ENCODE measurements at regions not wholly inside any gene's neighbourhood (a gene's known extent, or its start where the extent isn't known, plus 50 kb on each side); places are given as distances from the start of the nearest gene placed in this dataset.

DNA sequence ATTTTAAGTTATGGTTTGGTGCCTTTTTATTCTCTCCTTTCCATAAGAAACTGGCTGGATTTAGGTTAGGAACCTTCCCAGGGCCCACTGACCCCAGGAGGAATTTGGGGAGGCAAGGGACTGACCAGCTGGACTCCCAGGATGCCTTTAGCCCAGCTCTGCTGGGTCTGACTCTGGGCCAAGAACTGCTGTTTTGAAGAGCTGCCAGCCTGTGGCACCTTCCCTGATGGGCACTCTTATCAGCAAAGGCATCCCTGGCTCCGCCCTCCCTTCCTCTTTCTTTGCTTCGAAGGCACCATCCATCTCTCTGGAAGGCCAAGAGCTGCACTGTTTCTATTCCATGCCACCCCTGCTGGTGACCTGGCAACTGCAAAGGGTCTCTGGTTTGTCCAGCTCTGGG lies 174.7 kb downstream of the POU4F1 start:
- DNase-seq (ENCODE audit: low read depth in 2 of 3, low spot score in 2 of 3) = no peak

DNA sequence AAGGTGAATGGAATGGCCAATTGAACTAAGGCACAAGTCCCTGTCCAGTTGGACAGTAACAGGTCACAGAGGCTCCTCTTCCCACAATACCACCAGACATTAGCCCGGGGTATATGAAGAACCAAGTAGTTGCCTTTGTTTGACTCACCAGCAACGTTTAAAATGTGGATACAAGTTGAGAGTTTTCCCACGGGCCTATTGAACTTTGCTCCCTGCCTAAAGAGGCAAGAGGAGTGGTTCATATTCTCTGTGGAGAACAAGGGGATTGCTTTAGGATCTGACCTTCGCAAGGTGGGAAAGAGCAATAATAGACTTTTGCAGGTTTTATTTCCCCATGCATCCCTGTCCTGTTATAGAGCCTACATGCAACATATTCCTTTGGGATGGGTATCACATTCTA lies 177.2 kb downstream of the POU4F1 start:
- no peak for DNase-seq (ENCODE audit: low read depth in 2 of 3, low spot score in 2 of 3)

DNA sequence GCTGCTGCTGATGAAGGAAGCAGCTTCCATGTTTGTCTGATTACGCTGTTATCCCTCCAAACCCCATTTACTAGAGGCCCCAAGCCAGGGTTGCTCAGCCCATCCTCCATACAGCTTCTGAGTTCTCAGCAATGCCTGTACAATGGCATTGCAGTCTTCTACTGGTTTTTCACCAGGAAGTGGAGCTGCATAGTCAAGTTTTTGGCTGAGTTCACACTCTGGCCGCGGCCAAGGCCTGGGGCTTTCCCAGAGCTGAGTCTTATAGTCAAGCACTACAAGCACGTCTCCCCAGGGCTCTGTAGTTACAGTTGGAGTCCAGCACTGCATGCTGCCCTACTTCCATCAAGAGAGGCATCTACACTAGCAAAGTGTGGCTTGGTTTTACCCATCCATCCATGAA lies 182.5 kb downstream of the POU4F1 start:
- DNase-seq (ENCODE audit: low read depth in 2 of 3, low spot score in 2 of 3) = no peak

DNA sequence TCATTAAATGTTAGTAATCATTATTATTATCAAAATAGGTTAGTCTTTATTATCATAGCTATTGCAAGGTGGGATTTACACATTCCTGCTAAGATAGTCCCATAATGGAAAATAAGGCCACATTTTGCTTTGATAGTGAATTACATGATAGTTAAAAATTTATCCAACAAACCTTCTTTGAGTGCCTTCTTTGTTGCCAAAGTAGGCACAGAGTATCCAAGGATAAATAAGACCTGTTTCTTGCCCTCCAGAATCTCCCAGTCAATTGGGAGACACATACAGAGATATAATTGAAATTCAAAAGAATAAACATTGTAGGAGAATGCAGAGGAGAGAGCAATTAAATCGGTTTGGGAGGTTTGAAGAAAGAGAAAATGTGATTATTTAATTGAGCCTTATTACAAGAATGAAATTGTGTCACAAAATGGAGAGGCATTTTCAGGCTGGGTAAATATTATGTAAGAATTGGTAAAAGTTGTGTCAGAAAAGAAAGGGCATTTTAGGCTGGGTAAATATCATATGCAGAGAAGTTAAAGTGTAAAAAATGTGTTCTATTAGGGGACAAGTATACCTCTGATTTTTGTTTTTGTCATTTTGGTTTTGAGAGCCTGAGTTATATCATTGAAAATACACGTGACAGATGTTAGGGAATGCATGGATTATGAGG lies 189.3 kb downstream of the POU4F1 start:
- DNase-seq (ENCODE audit: low read depth in 2 of 3, low spot score in 2 of 3) = no peak

DNA sequence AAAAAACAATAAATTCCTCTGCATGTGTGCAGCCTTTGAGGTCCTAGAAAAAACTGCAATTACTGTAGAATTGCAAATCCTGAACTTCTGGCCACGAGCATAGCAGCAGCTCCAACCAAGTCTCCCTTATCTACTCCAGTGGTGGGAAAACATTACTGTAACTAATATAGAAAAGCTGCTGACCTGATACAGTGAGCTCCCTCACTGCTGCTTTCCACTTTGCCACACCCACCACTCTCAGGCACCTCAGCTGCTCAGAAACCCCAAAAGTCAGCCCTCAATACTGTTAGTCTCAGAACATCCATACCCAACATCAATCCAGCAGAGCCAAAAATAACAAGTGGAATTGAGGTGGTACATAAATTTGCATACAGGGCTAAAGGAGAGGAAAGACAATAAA lies 192.5 kb downstream of the POU4F1 start:
- no peak for DNase-seq (ENCODE audit: low read depth in 2 of 3, low spot score in 2 of 3)

DNA sequence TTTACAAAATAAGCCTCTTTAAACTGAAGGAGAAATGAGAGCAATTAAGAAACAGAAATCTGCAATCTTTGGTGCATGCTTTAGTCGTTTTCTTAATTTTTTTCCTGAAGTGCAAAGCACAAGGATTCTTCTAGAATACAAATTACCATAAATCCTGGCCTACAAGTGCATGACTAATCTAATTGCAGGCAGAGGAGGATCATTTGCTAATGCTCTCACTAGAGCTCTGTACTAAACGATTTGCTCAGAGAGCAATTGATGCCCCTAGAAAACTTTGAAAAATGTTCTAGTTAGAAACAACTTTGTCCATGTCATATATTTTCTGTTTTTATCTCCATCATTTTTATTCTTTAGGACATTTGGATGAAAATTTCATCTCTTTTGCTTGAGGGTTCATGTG lies 193.2 kb downstream of the POU4F1 start:
- DNase-seq (ENCODE audit: low read depth in 2 of 3, low spot score in 2 of 3) = no peak

DNA sequence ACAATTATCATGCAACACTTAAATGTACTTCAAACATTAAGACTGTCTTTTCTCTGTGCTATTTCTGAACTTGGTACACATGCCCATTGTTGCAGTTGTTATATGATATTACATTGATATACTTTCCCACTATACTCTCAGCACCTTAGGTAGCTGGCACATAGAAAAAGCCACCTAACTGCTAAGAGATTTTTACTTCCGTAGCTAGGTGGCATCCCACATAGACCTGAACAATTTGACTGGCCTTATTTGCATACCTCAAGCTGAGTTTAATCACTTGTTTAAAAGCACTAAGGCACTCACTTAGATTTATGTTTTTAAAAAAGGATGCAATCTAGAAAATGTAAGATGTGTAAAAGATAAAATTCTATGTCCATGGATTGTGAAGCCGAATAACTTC lies 194.2 kb downstream of the POU4F1 start:
- DNase-seq (ENCODE audit: low read depth in 2 of 3, low spot score in 2 of 3) = no peak

DNA sequence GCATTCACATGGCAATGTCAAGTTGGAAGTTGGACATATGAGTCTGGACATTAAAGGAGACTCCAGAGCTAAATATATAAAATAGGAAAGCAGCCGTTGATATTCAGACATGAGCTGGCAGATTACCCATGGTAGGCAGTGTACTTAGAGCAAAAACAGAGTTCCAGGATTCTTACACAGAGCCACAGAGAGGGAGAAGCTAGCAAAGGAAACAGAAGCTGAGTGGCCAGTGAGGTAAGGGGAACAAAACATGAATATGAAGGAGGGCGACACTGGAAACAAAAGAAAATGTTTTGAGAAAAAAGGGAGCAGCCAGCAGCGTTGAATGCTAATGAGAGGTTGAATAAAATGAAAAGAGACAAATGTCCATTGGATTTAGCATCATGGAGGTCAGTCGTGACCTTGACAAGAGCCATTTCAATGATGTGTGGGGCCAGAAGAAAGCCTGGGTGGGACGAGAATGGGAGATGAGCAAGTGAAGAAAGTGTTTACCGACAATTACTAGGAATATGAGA lies 198.4 kb downstream of the POU4F1 start:
- DNase-seq (ENCODE audit: low read depth in 2 of 3, low spot score in 2 of 3) = no peak

DNA sequence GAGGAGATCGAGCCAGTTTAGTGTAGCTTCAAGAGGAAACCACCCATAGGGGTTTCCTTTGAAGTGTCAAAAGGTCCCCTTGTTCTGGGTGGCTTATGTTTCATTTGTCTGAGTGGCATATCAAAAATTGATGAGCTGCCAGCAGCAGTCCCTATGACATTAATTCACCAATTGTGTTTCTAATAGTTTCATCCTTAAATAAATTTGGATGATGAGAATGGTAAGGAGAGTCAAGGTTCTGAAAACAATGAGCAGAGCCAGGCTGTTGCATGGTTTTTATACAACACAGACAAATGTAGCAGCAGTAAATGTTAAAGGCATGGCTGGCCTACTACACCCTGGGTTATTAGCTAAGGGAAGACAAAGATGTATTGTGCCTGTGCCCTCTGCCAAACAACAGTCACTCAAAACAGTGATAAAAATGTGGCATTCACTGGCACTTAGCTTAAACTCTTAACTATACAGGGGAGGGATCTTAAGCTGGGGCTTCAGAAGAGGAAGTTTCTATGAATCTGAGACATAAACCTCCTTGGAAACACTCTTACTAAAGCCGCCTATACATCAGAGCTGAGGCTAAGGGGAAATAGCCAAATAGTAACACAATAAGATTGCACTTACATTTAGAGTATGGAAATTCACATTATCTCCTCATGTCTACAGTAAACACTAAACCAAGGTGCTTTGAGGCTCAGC lies 200.5 kb downstream of the POU4F1 start:
- DNase-seq (ENCODE audit: low read depth in 2 of 3, low spot score in 2 of 3) = no peak

DNA sequence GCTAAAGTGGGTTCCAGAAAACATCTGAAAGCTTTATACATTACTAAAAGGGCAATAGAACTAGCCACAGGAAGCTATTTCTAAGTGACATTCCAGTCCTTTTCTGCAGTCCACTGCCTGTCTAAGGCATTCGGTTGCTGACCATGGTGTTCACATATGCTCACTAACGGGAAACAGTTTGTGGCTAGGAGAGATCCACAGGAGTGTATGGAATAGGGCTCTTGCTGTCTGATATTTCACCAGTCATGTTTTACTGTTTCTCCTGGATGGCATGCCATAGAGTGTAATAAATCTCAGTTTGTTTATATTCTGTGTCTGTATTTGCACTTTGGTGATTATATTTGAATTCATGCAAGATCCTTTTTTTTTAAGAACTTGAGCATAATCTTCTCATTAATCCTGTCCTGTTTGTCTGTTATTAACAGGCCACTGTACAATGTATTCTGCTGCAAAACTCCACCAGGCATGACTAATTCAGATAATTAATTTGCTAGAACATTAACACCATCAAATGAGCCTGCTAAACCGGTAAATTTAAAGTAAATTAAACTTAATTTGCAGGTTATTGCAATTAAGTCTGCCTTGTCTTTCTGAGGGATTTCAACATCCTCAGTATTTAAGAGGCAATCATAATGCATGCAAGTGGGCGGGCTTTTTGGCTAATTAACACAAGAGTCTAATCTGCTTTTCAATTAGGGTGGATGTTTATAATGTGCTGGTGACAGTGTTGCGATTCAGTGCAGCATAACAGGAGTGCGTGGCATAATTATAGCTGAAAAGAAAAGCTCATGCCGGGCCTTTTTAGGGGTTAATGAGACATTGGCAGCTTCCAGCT lies 201.3 kb downstream of the POU4F1 start:
- DNase-seq (ENCODE audit: low read depth in 2 of 3, low spot score in 2 of 3) = no peak

DNA sequence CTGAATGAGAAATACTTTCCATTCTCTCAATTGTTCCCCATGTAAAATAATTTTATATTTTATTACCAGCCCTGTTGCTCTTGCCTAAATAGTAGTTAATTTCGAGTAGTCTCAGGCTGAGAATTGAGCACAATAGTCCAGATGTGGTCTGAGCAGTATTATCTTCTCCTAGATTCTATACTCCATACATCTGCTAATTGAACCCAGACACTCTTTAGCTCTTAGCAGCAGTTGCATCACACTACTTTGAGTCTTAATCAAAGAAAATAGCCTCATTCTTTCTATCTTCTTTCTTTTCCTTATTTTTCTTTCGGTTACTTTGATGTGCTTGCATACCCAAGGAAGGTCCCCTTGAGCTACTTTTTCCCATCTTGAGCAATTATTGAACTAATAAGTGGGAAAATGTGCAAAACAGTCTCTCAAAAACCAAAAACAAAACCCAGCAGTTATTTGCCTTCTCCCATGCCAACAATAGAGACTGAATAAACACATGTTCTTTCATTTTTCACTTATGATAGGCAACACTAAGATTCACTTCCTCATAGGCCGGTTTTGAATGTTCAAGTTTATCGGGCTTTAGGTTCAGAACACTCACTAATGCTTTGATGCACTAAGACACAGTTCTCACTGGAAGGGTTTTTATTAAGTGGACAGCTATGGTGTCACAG lies 204.5 kb downstream of the POU4F1 start:
- no peak for DNase-seq (ENCODE audit: low read depth in 2 of 3, low spot score in 2 of 3)

DNA sequence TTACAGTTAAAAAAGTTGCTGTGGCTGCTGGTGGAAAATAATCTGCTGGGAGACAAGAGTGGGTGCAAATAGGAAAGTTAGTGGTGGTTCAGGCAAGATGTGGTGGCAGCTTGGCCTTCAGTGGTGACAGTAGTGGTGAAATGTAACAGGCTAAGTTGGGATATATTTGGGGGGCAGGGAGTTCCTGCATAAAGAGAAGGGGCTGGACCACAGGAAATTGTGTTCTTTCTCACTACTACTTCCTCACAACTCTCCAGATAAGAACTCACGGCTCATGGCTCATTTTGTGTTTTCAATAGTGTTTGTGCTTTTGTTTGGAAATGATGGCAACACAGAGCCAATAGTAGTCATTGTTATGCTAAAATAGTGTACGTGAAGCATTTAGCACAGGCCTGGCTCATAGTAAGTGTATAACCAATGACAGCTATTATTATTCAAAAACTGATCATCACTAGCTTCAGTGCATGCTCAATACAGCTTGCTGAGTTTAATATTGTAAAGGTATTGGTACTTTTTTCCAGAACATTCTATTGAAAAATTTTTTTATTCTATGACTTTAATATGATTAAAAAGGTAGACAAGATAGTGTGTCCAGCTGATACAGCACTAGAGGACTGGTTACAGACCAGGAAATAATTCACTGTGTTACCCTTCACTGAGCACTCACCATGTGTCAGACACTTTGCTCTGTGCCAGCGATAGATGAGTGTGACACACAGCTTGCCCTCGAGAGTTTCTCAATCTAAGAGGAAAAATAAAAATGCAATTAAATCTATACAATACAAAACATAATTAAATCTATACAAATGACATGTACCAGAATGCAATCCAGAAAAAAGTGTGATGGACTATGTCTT lies 209.8 kb downstream of the POU4F1 start:
- DNase-seq (ENCODE audit: low read depth in 2 of 3, low spot score in 2 of 3) = no peak

DNA sequence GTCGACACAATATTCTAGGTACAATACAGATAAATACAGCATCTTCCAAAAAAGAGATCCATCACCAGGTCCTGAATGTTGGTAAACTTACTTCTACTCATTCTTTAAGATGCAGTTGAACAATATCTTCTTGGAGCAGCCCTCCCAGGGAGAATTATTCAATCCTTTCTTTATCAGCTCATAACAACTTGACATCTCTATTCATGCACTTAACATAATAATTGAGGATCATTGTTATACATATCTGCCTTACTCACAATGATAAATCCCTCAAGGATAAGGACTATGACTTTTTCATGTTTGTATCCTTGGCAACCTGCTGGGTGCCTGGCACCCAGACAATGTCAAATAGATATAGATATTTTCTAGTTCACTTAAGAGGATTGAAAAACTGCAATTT lies 219.5 kb downstream of the POU4F1 start:
- no peak for DNase-seq (ENCODE audit: low read depth in 2 of 3, low spot score in 2 of 3)

DNA sequence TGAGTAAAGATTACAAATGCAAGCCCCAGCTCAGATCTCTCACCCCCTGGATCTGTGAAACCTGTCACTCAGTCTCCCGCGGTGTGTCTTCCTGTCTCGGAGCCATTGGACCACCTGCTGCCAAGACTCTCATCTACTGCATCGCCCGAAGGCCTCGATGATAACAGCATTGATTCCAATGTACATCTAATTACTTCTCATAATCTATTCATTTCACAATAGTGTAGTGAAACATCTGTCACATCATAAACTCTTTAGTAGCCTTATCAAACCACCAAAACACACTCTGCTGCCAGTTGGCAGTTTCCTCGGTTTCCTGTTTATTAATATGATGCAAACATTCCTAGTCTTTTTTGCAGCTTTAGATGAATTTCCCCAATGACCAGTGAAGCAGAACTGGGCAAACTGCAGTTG lies 220.3 kb downstream of the POU4F1 start:
- DNase-seq (ENCODE audit: low read depth in 2 of 3, low spot score in 2 of 3) = no peak

DNA sequence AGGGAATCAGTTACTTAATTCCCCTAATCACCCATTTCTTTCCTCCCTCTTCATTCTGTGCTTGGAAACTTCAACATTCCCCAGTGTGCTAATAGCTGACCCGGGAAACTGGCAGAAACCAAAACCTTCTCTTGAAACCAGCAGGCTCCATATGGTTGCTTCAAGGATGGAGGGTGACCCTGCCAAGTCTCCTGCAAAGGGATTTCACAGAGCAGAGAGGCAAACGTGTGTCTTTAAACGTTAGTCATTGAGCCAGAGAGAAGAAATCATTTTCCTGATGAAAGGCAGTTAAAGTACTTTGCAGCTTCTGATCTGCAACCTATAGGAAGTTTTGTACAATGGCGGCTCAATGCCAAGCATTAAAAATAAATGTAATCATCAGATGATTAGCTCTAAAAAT lies 220.9 kb downstream of the POU4F1 start:
- no peak for DNase-seq (ENCODE audit: low read depth in 2 of 3, low spot score in 2 of 3)

DNA sequence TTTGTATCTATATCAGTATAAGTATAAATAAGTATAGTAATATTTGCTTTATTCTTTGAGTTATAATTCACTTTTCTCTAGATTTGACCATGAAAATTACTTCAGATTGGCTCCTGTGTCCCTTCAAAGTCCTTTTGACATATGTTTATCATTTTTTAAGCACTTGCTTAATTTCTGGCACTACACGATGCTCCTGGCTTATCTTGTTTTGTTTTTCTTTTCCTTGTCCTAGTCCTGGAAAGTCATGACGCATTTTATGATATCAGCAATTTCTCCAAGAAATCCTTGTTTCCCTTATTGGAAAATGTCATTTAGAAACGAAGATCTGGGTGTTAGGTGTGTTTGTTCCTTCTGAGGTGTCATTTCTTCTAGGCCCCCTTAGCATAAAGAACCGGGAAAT lies 226.5 kb downstream of the POU4F1 start:
- DNase-seq (ENCODE audit: low read depth in 2 of 3, low spot score in 2 of 3) = no peak

DNA sequence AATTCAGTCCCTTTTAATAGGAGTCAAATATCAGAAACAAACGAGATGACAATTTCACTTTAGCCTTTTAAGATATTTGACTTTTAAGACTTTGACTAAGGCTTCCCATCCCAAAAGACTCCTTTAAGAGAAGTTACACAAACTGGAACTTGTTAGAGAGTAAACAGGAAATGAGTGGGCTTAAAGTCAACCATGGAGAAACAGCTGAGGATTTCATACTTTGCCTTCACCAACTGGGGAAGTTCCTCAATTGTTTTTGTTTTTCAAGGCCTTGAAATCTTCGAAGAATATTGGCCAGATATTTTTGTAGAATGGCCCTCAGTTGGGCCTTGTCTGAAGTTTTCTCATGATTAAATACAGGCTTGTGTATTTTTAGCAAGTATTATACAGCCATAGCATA lies 227.3 kb downstream of the POU4F1 start:
- no peak for DNase-seq (ENCODE audit: low read depth in 2 of 3, low spot score in 2 of 3)

DNA sequence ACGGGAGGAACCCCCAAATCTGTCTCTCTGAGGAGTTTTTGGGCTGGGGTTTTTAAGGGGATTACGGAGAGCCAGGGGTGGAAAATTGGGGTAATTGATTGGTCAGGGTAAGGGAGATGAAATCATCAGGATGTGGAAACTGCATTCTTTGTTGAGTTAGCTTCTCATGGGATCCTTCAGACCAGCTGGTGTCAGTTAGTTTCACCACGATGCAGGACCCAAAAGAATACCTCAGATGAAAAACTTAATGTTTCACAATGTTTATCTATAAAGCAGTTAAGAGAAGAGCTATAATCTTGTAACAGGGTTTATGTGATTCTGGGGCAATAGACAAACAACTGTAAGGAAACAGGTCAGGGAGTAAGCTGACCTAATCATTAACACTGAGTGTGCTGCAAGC lies 230.8 kb downstream of the POU4F1 start:
- no peak for DNase-seq (ENCODE audit: low read depth in 2 of 3, low spot score in 2 of 3)

DNA sequence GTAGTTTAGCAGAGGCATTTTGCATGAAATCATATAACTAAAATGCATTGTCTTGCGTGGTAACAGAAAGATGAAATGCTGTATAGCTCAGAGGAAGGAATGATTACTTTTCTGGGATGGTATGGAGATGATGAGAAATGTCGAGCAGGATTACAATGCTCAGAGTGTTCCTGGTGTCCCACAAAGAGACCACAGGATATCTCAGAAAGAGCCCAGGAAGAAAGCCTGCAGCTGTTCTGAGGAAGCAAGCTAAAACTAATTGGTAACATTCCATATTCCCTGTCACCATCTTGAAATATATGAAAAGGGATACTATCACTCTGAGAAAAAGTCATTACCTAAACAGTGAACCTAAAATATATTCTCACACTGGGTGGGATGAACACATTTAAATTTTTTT lies 233.1 kb downstream of the POU4F1 start:
- no peak for DNase-seq (ENCODE audit: low read depth in 2 of 3, low spot score in 2 of 3)

DNA sequence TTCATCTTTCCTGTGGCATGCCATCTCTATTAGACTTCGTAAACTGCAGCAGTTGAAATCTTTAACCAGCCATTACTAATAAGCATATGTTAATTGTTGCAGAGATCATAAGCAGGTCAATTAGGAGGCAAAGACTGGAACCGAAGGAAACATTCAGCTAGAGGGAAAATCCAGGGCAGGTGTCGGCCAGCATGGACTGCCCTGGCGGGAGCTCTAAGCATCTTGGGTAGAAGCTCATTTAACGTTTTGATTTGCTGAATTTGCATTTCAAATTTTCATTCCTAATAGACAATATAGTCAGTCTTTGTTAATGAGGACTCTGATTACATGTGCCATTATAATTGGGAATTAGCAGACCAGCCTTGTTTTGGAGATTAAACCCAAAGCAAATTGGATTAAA lies 238.6 kb downstream of the POU4F1 start:
- no peak for DNase-seq (ENCODE audit: low read depth in 2 of 3, low spot score in 2 of 3)

DNA sequence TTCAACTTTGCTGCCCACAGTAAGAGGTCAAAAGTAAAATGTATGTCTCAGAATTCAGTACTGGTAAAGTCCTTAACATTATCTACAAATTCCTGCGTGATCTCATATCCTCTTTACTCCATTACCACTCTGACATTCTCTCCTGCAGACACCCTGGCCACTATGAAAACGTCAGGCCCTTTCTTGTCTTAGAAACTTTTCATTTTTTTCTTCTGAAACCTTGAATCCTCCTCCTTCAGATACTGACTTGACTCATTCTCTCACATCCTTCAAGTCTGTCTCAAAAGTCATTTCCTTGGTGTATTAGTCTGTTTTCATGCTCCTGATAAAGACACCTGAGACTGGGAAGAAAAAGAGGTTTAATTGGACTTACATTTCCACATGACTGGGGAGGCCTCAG lies 262.3 kb downstream of the POU4F1 start:
- DNase-seq (ENCODE audit: low read depth in 2 of 3, low spot score in 2 of 3) = no peak

All from activated CD8-positive, alpha-beta memory T cell treated with anti-CD3 and anti-CD28 coated beads for 48 hours (primary cell).